HEK293 (cell line): ENCODE measurements at regions not wholly inside any gene's neighbourhood (a gene's known extent, or its start where the extent isn't known, plus 50 kb on each side); places are given as distances from the start of the nearest gene placed in this dataset.

Source experiments
- CTCF ChIP-seq: fragments of 450-650 bp; formaldehyde crosslinking; IDR thresholded peaks from 2 replicates; pipeline ENCODE4 v1.5.1; 2016; ENCODE audit warnings: missing biosample characterization, missing genetic modification characterization
- ZEB2 ChIP-seq: fragments of 450-650 bp; formaldehyde crosslinking; IDR thresholded peaks from 2 replicates; pipeline ENCODE4 v1.5.1; 2016; ENCODE audit warnings: missing biosample characterization, missing genetic modification characterization
- ZNF138 ChIP-seq: fragments of 450-650 bp; formaldehyde crosslinking; IDR thresholded peaks from 2 replicates; pipeline ENCODE4 v1.5.1; 2016; ENCODE audit warnings: missing biosample characterization, missing genetic modification characterization, borderline replicate concordance
- ZNF175 ChIP-seq: fragments of 450-650 bp; formaldehyde crosslinking; IDR thresholded peaks from 2 replicates; pipeline ENCODE4 v1.5.1; 2016; ENCODE audit warnings: missing biosample characterization, missing genetic modification characterization
- ZNF23 ChIP-seq: fragments of 450-650 bp; formaldehyde crosslinking; IDR thresholded peaks from 2 replicates; pipeline ENCODE4 v1.5.1; 2016; ENCODE audit warnings: missing biosample characterization, missing genetic modification characterization, borderline replicate concordance
- ZNF350 ChIP-seq: fragments of 450-650 bp; formaldehyde crosslinking; IDR thresholded peaks from 2 replicates; pipeline ENCODE4 v1.5.0; 2017; ENCODE audit warnings: missing biosample characterization, mild to moderate bottlenecking, missing genetic modification characterization
- ZNF521 ChIP-seq: fragments of 450-650 bp; formaldehyde crosslinking; IDR thresholded peaks from 2 replicates; pipeline ENCODE4 v1.5.1; 2017; ENCODE audit warnings: missing biosample characterization, mild to moderate bottlenecking, missing genetic modification characterization
- ZNF549 ChIP-seq: fragments of 450-650 bp; IDR thresholded peaks from 2 replicates; pipeline ENCODE4 v1.5.1; 2018; ENCODE audit warnings: missing biosample characterization, missing genetic modification characterization, mild to moderate bottlenecking, inconsistent platforms, moderate library complexity

GRCh38 chr16:86324320-86324719 lies 186.0 kb upstream of the FOXF1 start:
- TF ChIP-seq CTCF (tag by site-specific recombination) (no peak), ZNF138 (tag by site-specific recombination) (no peak), ZNF23 (tag by site-specific recombination) (no peak), ZNF521 (tag by site-specific recombination) (no peak), ZNF175 (tag by site-specific recombination) (no peak), ZNF549 (tag by site-specific recombination) (no peak), ZEB2 (tag by site-specific recombination) (no peak), ZNF350 (tag by site-specific recombination) (no peak)
